ENCODE measurements at regions not wholly inside any gene's neighbourhood (a gene's known extent, or its start where the extent isn't known, plus 50 kb on each side); places are given as distances from the start of the nearest gene placed in this dataset.
A peak's percentile ranks its signal among the peaks of the same experiment; 100 is the strongest.

DNA sequence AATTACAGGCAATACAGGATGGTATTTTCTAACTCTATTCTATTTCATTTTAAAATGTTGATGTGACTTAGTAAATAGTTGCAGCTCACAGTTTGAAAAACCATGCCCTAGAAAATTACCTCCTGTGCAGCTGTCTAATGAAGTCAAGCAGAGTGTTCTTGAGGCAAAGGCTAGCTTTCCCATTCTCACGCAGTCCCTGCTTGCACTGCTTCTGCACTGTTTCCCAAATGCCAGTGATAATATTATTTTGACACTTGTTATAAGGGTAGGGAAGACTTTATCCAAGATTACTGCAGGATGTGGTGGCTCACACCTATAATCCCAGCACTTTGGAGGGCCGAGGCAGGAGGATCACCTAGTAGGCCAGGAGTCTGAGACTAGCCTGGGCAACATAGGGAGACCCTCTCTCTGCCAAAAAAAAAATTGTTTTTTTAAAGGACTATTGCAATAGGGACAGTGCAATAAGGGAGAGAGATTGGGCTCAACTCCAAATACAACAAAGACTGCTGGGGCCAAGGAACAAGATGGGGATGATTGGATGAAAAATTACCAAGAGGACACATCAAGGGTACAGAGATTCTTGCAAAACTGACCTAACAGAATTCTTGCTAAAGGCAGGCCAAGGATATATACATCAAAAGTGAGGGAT is 196.1 kb downstream of the LY86 start:
- no peak for DNase-seq

DNA sequence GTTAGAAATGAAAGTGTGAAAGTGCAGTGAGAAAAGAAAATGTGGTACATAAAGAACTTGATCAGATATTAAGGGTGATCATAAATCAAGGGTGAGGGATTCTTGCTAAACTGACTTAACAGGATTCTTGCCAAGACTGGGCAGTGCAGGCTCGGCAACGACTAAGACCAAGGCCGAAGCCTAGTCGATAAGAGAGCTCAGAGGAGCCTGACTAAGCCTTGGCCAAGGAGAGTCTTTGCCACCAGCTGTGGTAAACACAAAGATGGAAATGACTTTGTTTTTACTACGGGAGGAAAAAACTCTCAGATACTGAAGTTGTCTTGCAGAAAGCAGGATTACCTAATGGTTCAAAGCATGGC is 196.6 kb downstream of the LY86 start:
- no peak for DNase-seq

DNA sequence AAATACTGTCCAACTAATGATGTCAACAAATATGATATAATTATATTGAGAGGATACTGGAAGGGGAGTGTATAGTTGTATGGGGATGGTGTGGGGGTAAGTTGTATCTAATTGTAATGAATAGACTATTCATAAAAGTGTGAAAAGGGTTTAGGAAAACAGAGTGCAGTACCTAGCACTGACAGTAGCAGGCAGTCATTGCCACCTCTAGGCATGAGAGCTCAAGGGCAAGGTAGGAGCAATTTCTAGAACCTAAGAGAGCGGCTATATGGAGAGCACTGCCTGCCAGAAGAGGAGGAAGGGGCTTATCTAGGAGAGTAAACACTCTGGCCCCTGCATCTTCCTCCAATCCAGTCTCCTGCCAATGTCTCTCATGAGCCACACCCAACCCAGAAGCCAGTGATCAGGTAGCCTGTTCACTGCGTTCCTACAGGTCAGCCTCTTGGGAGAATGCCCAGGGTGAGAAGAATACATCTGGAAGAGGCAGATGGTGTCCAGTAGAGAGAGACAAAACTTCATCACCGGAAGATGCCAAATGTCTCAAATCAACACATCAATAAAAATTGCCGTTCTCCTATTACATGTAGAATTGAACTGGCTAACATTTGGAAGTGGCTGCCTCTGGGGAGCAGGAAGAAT is 200.0 kb downstream of the LY86 start:
- DNase-seq = no peak

DNA sequence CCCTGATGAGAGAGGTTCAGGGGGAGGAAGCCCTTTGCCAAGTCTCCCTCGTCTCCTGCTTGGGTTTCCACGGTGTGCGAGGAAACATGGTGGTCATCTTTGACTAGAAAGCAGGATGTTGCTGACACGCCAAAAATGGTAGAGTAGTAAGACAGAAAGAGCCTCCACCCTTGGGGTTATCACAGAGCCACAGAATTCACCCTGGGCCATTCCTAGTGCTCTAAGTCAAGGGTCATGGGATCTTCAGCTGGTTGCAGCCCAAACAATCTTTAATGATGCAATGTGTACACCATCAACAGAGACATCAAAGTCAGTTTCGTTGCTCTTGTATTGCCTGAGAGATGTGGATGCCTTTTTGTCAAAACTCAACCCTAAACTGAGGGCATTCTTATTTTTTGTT is 201.9 kb downstream of the LY86 start:
- DNase-seq = no peak

DNA sequence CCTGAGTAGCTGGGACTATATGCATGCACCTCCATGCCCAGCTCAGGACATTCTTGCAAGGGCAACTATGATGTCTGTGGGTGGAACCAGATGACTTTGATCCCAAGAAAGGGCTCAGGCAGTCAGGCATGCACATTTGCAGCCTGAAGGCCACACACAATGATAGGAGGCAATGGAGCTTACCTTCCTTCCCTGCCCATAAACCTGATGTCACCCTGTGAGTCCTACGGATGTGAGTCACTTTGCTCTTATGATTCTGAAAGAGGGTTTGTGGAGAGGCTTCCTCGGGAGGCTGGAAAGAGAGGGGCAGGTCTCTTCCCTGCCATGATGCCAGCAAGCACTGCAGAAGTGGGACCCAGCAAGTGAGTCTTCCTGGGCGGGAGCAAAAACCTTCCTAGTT is 202.4 kb downstream of the LY86 start:
- DNase-seq = no peak

DNA sequence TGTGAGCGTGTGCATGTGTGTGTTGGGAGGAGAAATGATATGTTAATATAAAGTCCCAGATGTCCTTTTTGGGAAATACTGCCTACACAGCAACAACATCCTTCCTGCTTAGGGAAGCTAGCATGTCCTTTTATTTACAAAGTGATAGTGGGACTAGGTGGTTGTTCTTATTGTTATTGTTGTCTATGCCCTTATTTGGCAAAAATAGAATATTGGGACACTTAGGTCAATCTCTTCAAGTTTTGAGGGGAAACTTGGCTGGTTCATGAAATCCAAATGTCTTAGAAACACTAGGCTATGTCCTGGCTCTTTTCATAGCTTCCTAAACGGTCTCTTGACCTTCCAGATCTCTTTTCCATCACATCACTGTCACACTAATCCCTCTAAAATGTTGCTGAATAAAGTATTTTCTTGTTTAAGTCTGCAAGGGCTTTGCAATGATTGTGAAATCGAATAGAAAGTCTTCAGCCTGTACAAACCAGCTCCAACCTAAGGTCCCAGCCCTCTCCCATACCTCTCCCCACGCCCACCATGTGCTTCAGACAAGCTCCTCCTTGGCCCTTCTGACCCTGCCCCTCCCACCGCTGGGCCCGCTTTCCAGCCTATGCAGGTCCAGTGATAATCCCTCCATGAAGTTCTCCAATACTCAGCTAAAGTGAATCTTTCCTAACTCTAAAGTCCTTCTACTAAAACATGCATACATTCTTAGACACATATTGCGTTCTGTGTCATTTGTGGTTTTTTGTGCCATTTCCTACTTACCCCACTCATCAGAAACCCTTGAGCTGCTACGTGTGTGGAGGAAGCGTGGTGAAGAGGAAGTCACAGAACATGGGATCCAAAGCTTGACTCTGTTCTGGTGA is 205.1 kb downstream of the LY86 start:
- no peak for DNase-seq

DNA sequence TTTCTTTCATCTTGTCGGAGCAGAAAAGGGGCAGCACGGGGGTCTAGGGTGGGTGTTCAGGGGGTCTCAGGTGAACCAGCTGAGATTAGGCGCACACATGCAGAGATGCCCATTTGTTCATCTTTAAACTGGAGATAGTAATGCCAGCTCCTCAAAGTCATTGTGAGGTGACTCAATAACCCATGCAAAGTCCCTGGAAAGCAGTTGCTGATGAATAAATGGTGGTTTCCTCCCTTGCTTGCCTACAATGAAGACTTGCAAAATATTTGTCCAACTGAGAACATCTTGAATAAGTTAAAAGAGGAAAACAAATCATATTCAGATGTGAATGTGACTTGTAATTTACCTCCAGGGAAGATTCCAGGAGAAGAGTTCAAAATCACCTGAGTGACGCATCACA is 206.9 kb downstream of the LY86 start:
- DNase-seq = no peak

DNA sequence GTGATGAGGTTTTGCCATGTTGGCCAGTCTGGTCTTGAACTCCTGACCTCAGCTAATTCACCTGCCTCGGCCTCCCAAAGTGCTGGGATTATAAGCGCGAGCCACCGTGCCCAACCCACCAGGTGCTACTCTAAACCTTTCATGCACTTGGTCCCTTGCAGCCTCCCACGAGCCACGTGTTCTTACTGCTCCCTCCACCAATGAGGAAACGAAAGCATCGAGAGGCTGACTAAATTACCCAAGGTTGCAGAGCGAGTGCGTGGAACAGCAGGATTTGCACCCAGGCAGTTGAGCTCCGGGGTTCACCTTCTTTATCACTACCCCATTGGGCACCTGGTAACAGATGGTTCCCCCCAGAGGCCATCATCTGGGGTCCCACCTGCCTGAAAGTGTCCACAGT is 208.3 kb downstream of the LY86 start:
- no peak for DNase-seq

DNA sequence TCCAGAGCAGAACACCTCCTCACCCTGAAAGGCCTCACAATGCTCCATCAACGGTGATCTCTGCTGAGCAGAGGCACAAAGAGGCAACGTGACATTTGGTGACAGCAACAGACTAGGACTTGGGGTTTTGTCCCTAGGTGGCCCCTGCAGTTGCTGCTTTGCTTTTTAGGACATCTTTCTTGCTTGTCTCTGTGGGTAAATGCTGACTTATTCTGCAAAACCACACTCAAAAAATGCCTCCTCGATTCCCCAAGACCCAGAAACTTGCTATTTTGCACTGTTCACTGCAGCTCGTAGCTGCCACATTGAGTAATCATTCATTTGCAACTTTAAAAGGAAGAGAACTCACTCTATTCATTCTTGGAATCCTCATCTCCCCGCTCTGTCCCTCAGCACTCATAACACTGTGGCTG is 209.9 kb downstream of the LY86 start:
- no peak for DNase-seq

DNA sequence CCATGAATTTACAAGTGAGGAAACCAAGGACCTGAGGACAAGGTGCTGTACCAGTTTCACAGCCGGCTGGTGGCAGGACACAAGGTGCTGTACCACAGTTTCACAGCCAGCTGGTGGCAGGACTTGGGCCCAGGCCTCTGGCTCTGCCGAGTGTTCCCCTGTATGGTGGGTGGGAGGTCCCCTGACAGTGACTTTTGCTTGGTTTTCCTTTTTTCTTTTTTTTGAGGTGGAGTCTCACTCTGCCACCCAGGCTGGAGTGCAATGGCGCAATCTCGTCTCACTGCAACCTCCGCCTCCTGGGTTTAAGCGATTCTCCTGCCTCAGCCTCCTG is 212.4 kb downstream of the LY86 start:
- DNase-seq = no peak

DNA sequence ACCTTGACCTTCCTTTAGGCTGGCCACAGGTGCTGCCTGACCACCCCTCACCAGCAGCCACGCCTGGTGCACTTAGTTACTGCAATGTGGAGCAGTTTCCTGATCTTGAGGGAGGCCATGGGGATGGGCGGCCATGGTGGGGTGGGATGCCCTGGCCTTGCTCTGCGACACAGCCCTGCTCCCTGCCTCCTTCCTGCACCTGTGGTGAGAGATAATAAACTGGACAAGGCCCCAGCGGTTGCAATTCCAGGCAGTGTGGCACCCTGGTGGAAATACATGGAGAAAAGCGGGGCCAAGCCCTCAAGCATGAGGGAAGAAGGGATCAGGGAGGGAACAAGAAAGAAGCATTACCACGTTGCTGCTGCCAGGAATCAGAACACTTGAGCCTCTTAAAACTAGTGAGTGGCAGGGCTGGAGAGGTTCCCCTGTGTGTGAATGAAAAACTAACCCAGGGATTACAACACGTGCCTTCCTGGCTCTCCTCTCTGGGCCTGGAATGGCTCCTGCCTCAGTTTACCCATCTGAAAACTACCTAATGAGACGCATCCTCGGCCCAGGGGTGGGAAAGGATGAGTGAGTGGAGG is 213.2 kb downstream of the LY86 start:
- DNase-seq = no peak

DNA sequence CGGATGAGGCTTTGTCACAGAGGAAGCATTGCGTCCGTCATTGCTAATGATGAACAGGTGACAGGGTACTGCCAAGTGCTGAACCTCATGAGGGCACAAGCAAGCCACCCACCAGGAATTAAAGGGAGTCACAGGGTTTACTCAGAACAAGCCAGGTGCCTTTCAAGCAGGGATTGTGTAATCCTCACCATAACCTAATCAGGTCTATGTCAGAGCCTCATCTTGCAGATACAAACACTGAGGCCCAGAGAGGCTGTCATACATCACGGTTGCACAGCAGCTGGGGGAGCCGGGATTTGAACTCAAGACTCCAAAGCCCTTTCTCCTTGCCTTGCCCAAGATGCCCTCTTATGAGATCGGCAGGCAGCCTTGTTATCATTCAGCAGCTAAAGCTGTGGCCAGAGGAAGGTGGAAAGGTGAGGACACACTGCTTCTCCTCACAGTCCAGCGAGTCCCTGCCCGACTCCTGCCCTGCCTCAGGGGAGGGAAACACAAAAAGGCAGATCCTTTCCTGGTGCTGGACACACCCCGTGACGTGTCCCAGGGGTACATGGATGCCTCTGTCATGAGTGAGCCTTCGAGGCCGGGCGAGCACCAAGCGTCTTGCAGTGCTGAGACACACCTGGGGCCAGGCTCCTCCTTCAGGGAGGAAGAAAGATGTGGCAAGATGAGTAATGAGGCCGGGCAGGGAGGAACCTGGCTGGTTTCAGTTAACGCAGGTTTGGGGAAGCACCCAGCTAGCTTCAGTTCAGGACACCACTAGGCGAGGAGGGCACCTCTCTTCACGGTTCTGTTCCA is 214.9 kb downstream of the LY86 start:
- DNase-seq = no peak

DNA sequence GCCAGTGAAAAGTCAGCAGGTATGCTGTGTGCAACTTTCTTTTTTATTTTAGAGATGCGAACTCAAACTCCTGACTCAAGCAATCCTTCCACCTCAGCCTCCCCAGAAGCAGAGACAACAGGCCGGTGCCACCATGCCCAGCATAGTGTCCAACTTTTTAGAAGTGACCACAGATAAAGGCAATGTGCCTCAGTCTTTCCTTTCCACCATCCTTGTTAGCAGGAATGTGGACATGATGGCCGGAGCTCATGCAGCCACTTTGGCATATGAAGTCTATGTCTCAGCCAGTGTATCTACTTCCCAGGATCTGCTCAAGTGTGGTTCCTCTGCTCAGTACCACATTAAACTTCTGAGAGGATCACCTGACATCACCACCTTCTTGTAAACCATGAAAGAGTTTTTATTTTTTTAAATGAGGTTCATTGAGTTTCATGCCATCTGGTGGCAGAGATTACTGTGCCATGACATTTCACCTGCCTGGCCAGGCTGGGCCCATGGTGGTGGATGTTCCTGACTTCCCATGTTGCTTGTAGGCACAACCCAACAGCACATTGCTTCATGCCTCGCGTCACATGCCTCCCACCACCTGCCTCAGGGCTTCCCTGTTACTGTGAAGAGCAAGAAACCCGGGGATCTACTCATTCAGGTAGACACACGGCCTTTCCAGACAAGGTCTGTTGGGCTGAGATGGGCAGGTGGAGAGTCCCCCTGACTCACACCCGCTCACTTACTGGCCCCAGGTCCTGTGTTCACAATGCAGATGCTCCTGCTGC is 216.5 kb downstream of the LY86 start:
- no peak for DNase-seq

DNA sequence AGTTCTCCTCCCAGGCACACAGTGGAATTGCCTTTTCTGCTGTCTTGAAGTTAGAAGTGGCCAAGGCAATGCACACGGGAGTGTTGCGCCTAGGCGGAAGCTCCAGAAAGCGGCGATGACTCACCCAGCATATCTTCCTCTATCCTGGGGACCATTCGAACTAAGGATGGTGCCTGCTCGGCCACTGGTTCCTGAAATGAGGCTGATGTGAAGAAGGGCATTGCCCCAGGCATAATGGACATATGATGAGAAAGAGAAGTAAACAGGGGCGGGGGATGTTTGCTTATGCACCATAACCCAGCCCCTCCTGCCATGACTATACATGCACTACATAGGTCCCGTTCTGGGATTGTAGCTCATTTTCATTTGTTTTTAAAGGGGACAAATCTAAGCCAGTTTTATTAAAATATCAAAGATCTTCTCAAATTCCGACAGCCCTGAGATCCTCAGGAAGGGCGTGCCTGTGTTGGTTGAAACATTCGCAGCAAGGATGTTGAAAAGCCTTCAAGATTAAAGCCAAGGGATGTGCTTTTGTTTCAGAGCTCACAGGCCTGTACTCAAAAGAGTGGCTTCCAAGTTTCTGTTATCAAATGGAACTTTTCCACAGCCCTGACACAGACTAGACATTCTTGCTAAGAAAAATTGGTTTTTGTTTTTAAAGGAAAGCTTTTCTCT is 218.5 kb downstream of the LY86 start:
- DNase-seq = peak; percentile 56

DNA sequence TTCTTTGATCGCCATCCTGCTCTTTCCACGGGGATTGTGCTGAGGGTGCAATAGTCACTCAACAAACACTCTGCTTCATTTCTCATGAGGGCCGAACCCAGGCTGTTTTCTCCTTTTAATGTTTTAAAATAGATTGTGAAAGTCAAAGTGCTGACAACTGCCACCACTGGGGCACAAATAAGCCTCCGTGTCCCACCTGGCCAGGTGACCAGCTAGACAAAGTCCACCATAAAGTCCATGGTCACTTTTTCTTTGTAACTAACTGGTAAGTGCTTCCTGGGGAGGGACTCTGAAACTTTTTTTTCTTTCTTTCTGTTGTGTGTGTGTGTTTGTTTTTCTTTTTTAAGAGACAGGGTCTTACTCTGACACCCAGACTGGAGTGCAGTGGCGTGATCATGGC is 219.8 kb downstream of the LY86 start:
- no peak for DNase-seq

DNA sequence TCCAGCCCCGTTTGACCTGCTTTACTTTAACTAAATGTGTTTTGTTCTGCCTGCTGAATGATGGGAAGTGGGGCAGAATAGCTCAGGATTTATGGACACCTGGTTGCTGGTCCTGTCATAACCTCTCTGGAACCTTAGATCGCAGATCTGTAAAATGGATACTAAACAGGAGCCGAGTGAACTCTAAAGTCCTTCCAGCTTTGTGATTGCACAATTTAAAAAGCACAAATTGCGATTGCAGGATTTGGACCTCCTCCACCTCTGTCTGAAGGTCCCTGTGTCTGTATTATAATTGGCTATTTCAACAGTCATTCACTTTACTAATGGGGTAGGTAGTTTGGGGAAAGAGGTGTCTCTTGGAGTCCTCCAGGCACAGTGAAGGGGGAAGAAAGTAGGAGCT is 220.4 kb downstream of the LY86 start:
- no peak for DNase-seq

DNA sequence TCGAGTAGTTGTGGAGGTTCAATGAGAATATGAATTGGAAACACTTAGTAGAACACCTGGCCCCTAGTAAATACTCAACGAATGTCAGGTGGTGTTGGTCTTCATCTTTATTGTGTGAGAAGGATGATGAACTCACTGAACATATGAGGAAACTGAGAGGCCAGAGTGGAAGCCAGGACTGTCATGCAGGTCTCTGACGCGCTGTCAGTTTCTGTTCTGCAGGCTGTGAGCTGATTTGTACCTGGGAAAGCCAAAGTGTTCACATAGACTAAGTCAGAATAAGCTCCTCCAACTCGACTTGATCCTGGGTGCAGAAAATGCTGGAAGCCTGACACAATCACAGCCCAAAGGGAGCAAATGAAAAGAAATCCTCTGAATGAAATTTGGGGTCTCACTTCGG is 222.2 kb downstream of the LY86 start:
- DNase-seq = no peak

DNA sequence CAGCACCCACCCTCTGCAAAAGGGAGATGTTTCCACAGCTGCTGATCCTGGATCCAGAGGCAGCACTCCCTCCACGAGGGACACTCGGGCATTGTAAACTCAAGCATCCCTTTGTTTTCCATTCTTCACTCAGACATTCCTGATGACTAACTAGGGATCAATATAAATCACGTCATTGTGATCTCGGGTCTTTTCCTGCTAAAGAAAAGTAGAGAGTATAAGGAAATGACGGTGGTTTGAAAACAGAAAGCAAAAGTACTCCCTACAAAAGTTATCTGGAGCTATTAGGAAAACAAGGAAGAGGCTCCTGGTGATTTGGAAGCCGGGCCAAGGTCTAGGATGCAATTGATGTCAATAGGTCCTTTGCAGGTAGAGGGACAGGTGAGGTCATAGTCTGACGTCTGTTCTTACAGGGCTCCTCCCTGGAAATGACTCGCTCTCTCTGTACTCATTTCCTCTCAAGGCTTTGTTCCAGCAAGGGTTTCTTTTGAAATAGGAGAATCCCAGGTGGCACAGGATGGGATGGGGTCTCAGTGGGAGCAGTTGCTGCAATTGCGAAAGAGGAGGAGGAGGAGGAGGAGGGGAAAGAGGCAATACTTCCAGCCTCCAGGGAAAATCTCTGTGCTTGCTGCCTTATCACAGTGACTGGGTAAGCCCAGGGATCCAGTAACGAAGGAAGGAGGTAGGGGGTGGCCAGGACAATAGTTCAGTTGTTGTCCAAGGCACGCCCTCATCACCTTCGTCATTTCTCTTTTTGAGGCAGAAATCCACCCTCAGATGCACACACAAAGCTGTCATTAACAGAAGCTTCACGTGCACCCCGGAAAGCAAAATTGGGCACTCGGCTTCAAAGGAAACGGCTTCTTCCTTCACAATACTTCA is 222.8 kb downstream of the LY86 start:
- no peak for DNase-seq

DNA sequence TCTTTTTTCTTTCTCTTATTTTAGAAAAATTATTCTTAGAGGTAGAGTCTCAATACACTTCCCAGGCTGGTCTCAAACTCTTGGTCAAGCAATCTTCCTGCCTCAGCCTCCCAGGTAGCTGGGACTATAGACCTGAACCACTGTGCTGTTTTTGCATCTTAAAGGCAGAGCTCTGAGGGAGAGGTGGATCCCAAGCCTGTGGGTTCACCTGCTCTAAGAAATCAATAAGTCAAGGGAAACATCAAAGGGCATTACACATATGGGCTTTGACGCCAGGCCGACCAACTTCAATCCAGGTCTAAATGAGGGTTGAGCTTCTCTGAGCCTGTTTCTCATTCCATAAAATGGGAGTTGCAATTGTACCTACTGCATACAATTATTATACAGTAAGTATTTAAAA is 223.9 kb downstream of the LY86 start:
- DNase-seq = no peak

DNA sequence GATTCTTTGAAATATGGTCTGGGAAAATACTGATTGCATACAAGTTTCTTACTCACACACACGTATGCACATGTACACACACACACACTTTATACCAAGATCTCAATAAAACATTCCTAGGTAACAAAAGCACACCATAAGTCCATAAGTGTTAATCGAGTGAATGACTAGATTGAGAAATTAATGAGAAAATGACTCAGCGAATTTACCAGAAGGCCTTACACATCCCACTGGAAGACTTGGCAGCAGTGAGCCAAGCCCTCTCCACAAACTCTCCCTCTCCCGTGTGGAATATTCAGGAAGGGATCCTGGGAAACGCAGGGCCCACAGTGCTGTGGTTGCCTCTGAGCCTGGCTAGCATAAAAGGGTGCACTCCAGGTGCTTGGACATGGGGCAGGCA is 227.2 kb downstream of the LY86 start:
- DNase-seq = no peak

DNA sequence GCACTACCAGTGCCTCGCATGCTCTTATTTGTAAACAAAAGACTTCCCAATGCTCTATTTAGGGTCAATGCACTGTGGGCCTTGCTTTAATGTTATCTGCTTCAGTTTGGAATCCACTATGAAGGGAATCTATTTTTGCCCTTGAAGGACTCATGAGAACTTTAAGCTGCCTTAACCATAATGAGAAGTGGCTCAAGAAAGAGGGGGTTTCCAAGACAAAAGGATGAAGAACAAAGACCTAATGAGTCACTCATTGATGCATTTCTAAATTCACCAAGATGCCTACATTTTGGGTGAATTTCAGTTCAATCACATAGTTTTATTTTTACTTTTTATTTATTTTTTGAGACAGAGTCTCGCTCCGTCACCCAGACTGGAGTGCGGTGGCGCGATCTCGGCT is 228.2 kb downstream of the LY86 start:
- DNase-seq = no peak

Measured in femur (tissue), 1 donor.